ENCODE measurements at regions not wholly inside any gene's neighbourhood (a gene's known extent, or its start where the extent isn't known, plus 50 kb on each side); places are given as distances from the start of the nearest gene placed in this dataset.

DNA sequence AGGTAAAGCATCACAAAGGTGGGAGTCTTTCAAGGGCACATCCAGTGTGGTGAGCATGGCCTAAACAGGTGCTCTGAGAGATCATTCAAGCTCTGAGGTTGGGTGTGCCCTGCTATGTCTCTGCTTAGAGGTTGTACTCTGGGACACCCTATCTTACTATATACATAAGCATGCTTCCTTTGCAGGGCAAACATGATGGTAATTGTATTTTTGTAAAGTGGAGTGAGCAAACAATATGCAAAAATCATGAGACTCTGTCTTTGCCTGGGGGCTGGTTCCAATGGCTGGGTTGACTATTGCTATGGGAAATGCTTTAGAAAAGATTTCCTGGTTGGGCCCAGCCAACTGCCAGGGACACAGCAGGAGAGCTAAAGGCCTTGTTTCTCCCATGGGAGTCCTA lies 315.1 kb upstream of the TLE3 start (continued):
- no peak for TF ChIP-seq CHD7 (IDR thresholded peaks at IDR 0.05; ENCODE audit: insufficient replicate concordance, low read length)
- TF ChIP-seq CHD1 (IDR thresholded peaks at IDR 0.05; ENCODE audit: low read depth, low read length): no peak
- TF ChIP-seq TAF7 (optimal IDR thresholded peaks at IDR 0.05; ENCODE audit: borderline replicate concordance, low read depth, low read length): no peak
- TF ChIP-seq YY1 (IDR thresholded peaks at IDR 0.05; ENCODE audit: low read depth, low read length): no peak
- TF ChIP-seq SP2 (IDR thresholded peaks at IDR 0.05; ENCODE audit: low read length): no peak

Measured in H1 (cell line).